NCI-H69 (cell line): ENCODE measurements at regions not wholly inside any gene's neighbourhood (a gene's known extent, or its start where the extent isn't known, plus 50 kb on each side); places are given as distances from the start of the nearest gene placed in this dataset.

Experiments used
- DNase-seq: peaks from one replicate; lab custom pipeline; 2025; lab: John Stamatoyannopoulos, UW

DNA sequence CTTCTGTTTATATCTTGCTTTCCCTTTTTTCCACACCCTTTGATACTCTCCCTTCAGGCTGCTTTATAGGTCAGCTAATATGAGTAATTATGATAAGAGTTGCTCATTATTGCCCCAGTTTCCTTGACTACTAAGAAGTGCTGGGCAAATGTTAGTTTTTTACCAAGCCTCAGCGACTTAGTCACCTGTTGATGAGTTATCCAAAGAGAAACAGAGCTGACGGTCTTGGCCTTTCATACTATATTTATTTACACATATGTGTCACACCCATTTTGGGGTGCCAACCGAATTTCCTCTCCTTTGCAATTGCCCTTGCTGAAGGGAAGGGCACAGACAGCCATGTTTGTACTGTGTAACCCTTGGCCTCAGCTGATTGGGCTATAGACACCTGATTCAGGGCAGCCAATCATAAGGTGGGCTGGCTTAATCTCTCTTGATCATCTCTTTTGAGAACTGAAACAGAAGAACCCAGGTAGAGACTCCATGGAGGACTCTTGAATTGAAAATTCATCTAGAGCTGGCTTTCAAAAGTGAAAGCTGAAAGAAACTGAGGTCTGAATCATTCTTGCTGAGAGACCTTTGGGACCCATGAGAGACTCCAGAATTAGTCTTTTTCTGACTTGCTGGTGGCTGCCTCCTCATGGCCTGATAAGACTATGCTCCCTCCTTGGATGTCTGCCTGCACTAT, 111.7 kb upstream of the RPS6KA3 start:
- peak; percentile 46 for DNase-seq

GRCh38 chrX:20374900-20375438, 108.3 kb upstream of the RPS6KA3 start:
- DNase-seq: no peak

DNA sequence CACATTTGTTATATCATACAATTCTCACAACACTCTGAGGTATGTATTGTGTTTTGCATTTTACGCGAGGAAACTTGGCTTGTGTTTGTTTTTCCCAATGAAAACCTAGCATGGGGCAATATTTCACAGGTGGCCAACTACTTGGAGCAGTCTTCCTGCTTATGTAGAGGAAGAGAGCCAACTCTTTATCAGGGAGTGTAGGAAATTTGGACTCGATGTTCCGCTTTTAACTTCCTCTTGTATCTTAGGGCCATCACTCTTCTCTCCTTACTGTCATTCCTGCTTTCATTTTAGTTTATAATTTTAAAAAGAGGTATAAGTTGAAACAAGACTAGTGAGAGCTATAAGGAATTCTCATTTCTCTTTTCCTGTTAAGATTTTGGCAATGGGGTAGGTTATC, 107.7 kb upstream of the RPS6KA3 start:
- DNase-seq: no peak

DNA sequence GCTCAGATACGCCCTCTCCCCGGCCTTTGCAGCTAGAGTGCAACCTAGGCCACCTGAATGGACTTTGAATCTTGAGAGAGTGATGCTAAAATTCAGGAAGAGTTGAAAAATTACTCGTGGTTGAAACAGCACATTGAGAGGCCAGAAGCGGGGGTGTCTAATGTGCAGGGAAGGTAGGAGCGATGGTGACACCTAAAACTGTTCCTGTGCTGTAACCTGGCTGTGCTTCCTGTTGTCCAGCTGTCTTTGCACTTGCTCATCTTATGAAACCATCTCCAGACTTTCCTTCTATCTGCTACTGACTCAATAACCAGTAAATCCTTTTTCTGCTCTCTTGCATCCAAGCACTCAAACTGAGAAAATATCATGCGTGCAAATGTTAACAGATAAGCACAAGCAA, 106.4 kb upstream of the RPS6KA3 start:
- no peak for DNase-seq

DNA sequence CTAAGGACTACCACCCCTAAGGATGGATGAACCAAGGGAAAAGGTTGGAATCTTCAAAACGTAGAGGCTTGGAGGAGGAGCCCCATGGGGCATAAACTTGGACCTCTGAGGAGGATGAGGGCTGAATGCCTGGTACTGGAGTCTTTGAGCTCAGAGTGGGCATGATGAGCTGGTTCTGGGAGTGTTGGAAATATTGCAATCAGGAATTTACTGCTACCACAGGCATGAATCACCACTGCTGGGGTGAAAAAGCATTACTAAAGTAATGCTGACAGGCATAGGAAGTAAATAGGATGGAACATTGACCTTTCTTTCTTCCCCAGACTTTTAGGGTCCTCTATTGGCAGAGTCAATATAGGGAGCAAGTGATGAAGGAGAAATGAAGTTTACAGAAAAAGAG, 105.8 kb upstream of the RPS6KA3 start:
- DNase-seq: no peak

- peak; percentile 1 for DNase-seq
Measured at GRCh38 chrX:20369468-20369867, 102.8 kb upstream of the RPS6KA3 start.

DNA sequence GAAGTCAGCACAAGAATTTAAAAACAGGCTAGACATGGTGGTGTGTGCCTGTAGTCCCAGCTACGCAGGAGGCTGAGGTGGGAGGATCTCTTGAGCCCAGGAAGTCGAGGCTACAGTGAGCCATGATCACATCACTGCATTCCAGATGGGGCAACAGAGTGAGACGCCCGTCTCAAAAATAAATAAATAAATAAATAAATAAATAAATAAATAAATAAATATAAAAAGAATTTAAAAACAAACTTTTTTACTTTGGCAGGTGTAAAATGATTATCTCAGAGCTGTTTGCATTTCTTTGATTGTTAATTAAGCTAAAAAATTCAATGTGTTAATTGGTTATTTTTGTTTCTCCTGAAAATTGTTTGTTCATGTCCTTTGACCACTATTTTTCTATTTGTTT, 97.5 kb upstream of the RPS6KA3 start:
- DNase-seq: no peak

DNA sequence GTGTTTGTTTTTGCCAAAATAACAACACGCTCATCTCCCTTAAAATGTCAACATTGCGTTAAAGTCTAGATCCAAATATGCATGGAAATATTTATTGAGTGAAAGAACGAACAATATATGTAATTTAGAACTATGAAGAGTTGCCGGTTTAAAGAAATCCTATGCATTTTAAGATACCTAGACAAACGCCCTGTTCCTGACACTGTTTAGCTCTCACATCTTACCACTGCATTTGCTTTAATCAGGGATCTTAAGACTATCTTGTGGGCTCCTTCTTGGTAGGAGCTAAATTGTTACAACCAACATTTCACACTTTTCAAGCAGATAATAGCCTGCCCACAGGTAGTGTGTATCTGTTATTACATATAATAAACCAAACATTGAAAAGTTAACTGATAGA, 96.6 kb upstream of the RPS6KA3 start:
- DNase-seq: peak; percentile 24

DNA sequence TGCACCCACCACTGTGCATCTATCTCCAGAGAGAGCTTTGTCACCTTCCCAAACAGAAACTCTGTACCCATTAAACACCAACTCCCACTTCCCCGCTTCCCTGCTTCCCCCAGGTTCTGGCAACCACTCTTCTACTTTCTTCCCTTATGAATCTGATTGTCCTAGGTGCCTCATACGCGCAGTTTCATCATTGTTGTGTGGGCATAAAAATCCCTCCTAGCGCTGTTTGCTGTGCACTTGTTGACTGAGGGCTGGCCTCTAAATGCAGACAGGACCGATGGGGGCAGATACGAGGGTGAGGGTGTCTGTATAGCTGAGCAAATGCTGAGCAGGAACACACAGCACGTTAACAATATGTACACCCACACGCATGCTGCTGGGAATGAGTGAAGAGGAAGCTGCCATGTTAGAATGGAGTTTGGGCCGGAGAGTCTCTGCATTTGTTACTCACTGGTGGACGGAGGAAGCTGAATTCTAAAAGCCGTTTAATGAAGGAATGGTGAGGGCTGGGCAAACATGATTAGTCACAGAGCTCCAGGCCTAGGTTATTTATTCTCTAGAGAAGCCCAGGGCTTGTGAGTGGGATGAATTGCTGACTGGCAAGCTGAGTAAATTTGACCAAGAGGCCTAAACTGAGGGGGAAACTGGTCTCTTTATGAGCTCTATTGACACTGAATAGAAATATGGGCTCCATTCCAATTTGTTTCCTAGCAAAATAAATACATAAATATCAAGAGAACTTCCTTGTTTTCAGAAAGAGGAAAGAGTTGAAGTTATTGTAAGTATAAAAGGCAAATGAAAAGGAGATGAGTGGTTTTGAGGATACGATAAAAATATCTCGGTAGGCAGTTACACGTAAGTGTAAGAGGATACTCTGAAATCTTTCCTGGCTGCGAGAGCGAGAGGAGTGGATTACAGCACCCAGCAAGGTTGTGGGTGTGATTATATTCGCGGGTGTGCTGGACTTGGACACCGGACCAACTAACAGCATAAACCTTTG, 95.9 kb upstream of the RPS6KA3 start:
- peak; percentile 88 for DNase-seq

- peak; percentile 53 for DNase-seq
Measured at GRCh38 chrX:20361890-20362262, 95.2 kb upstream of the RPS6KA3 start.

- DNase-seq: peak; percentile 42
Measured at GRCh38 chrX:20361081-20361889, 94.6 kb upstream of the RPS6KA3 start.

DNA sequence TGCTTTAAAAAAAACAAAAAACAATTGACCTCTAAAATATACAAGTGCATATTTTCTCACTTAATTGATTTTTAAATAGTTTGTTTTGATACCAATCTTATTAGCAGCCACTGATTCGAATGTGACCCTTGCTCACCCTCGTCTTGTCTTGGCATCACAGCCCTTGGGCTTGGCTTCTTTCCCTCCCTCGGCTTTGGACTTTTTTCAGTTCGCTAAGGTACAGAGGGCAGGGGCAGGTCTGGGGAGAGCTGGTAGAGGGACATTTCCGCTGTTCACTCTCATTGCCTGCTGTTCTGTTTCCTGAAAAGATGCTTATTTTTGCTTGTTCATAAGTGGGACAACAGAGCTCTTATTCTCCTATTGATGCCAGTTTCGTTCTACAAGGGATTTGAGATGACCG, 88.5 kb upstream of the RPS6KA3 start:
- DNase-seq: no peak

GRCh38 chrX:20354505-20354904, 87.8 kb upstream of the RPS6KA3 start:
- DNase-seq: no peak

DNA sequence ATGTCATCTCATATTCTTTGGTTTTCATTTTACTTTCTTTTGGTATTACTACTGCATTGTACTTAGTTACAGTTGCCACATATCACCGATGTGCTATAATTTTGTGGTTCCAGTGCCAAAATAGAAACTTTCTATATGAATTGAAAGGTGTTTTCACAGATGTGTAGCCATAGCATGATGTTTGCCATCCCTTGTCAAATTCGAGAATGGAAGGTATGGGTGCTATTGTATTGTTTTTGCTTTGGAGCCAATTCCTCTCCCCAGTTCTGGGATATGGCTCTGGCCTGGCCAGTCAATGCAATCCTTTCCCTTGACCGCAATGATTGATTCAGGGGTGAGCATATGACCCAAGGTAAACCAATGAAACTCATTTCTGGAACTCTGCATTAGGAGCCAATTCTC, 86.2 kb upstream of the RPS6KA3 start:
- no peak for DNase-seq

DNA sequence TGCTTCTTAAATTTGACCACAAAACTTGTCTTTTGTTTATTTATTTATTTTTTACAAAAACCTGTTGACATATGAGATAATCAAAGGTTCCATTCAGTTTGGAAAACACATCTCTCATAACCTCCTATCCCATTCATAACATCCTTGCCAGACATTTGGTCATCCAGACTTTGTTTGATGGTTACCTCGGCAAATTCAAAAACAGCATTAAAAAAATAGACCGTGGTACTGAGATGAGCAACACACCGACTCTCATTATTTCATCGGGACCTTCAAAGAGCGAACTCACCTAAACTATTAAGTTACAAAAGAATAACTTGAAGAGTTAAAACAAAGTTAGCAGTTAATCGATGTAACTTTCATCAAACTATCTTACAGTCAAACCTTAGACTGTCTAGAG, 85.8 kb upstream of the RPS6KA3 start:
- no peak for DNase-seq

DNA sequence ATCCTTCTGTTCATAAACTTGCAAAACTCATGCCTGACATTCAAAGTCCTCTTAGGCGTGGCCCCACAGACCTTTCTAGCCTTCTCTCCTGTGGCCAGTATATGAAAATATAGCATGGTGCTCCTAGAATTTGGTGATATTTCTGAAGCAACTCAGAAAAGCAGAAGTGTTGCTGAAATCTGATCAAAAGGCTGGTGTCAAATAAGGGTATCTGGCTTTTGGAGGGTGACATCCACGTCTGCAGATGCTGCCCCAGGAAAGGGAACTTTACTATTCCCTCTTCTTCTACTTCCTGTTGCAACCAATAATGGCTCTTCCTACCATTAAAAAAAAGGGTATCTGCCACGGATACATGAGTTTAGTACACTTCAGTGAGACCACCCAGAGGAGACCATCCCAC, 83.9 kb upstream of the RPS6KA3 start:
- no peak for DNase-seq

DNA sequence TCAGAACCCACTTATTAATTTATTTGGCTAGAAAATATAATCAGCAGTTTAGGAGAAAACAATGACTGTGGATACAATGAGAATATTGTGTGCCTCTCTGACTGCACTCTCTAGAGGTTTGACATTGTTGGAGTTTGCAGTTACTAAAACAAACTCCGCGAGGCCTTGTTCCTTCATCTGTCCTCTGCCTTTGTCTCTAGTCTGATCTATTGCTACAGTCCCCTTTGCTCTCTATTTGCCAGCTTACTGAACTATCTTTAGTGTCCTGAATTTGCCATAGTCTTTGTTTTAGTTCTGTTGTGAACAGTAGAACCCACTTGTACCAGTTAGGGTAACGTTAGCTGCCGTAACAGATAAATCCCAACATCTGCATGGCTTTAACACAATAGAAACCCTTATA, 81.4 kb upstream of the RPS6KA3 start:
- DNase-seq: no peak

GRCh38 chrX:20347481-20347880, 80.8 kb upstream of the RPS6KA3 start:
- DNase-seq: no peak

DNA sequence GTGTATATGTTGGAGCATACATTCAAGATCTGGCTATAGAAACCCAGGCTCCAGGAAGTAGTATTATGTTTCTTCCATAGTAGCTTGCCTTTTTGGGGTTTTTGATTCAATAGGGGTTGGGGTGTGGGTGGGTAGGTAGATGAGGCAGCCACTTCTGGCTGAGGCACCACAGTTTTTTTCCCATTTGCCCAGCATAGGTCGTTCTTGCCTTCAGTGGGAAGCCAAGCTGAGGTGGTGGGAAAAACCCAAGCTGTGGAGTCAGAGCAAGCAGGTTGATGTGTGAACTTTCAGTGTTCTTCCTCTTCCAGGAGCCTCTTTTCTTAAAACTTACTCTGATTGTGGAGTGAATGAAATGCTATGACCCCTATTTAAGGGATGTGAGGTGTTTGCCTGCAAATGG, 67.0 kb upstream of the RPS6KA3 start:
- DNase-seq: no peak

DNA sequence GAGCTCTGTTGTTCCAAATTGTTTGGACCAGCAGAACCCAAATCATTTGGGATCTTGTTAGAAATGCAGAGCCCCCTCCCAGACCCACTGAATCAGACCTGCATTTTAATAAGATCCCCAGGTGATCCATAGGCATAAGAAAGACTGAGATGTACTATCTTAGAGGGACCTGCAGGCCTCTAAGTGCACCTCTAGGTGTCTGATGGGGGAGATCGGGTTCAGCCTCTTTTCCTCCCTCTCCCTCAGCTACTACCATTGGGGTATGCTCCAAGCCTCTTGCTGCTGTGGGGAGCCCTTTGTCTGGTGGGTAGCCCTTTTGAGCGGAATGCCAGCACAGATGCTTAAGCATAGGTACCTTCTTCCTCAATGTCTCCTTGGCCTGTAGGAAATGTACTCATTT, 63.8 kb upstream of the RPS6KA3 start:
- no peak for DNase-seq

- DNase-seq: no peak
Measured at GRCh38 chrX:20329435-20329834, 62.7 kb upstream of the RPS6KA3 start.

GRCh38 chrX:20325786-20326388, 59.2 kb upstream of the RPS6KA3 start:
- DNase-seq: no peak
